ENCODE measurements at regions not wholly inside any gene's neighbourhood (a gene's known extent, or its start where the extent isn't known, plus 50 kb on each side); places are given as distances from the start of the nearest gene placed in this dataset.

DNA sequence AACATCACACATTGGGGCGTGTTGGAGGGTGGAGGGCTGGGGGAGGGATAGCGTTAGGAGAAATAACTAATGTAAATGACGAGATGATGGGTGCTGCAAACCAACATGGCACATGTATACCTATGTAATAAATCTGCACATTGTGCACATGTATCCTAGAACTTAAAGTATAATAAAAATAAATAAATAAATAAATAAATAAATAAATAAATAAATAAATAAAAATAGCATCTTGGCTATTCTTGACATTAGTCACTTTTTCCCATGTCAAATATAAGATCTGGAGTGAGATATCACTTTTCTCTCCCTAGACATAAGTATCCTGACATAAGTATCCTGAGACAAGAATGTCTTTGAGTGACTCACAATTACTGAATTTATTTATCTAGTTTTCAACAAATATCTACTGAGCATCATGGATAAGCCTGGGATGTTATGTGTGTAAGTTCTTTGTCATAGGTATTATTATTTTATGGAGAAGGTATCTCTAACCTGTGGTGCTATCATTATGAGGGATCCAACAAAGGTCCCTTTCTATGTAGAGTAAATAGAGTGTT lies 691.3 kb downstream of the SORCS1 start:
- no peak for DNase-seq (ENCODE audit: low read depth in 4 of 4, low spot score in 2 of 4)

DNA sequence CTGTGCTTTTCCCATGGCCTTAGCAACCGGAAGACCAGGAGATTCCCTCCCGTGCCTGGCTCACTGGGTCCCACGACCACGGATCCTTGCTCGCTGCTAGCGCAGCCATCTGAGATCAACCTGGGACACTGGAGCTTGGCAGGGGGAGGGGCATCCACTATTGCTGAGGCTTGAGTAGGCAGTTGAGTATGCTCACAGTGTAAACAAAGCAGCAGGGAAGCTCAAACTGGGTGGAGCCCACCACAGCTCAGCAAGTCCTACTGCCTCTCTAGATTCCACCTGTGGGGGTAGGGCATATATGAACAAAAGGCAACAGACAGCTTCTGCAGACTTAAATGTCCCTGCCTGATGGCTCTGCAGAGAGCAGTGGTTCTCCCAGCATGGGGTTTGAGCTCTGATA lies 697.0 kb downstream of the SORCS1 start:
- no peak for DNase-seq (ENCODE audit: low read depth in 4 of 4, low spot score in 2 of 4)

DNA sequence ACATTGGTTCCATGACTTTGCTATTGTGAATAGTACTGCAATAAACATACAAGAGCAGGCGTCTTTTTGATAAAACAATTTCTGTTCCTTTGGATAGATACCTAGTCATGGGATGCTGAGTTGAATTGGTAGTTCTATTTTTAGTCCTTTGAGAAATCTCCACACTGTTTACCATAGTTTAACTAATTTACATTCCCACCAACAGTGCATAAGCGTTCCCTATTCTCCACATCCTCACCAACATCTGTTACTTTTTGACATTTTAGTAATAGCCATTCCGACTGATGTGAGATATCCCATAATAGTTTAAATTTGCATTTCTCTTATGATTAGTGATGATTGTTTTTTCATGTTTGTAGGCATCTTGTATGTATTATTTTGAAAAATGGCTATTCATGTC lies 707.0 kb downstream of the SORCS1 start:
- no peak for DNase-seq (ENCODE audit: low read depth in 4 of 4, low spot score in 2 of 4)

DNA sequence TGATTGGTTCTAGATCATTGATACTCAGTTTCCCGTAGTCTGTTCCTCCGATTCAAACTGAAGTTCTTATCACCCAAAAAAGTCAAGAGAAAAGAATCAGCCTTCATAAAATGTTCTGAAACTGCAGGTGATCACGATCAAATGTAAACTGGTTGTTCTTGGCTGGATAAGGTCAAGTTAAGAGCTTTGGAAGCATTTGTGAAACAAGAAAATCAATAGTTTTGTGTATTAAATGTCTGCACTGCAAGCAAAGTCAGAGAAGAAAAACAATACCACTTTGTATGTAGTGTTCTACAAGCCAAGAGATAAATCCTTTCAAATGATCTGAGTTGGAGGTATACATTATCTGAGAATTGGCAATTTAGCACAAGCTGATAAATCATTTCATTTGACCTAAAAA lies 710.3 kb downstream of the SORCS1 start:
- DNase-seq (ENCODE audit: low read depth in 4 of 4, low spot score in 2 of 4) = no peak

DNA sequence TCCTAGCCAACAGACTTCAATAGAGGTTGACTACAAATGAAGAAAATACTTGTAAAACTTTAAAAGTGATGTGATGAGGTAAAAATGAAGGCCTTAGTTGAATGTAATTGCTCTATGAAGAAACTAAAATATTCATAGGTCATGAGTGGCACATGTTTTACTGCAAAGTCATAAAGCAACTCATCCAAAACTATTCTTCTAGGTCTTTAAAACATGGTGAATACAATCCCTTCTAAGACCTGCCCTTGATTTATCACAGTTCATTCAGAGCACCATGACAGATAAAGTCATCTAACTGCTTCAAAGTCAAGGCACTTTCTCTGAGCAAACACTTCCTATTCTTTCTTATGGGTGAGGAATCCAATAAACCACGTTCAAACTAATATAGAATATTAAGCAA lies 713.5 kb downstream of the SORCS1 start:
- no peak for DNase-seq (ENCODE audit: low read depth in 4 of 4, low spot score in 2 of 4)

DNA sequence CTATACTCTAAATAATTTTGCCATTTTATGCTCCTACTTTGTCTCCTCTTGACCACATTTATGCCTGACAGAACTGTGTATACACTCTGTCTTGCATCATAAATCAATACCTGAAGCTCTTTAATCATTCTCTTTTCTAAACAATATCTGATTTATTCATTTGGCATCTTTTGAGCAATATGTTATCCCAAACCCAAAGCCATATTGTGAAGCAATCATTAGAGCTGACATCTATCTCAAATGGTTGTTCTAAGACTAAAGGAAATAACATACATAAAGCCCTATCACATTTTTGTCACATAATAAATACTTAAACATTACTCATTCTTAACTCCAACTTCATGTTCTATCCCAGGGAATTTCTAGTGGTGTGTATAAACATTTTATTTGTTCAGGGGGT lies 717.6 kb downstream of the SORCS1 start:
- no peak for DNase-seq (ENCODE audit: low read depth in 4 of 4, low spot score in 2 of 4)

DNA sequence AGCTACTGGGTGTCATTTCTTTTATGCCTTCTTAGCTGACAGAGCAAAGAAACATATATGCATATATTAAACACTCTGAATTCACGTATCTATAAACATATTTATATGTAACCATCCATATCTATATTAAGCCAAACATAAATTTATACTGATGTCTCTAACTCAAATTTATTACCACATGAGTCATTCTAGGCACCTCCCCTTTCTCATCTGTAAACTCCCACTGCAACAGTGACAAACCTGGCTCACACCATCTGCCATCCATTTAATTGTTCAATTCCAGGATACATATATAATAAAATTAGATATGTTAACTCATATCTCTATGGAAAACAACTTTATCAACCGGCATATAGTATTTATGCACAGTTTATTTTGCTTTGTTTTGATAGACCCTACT lies 722.3 kb downstream of the SORCS1 start:
- no peak for DNase-seq (ENCODE audit: low read depth in 4 of 4, low spot score in 2 of 4)

DNA sequence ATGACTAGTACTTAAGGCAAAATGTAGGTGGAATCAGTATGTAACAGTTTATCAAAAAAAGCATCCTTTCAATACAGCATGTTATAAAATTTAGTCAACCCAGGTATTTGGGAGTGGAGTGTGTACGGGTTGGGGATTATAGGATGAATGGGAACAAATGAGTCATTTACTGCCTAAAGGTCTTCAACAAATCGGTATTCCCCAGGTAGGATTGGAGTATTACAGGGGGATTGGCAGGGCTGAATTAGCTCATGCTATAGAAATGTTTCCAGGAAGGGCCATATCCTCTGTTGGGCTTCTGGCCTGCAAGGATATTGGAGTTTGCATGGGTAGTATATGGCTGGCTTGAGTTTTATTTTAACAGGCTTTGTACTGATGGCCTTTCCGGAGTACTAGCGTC lies 723.7 kb downstream of the SORCS1 start:
- DNase-seq (ENCODE audit: low read depth in 4 of 4, low spot score in 2 of 4) = no peak

DNA sequence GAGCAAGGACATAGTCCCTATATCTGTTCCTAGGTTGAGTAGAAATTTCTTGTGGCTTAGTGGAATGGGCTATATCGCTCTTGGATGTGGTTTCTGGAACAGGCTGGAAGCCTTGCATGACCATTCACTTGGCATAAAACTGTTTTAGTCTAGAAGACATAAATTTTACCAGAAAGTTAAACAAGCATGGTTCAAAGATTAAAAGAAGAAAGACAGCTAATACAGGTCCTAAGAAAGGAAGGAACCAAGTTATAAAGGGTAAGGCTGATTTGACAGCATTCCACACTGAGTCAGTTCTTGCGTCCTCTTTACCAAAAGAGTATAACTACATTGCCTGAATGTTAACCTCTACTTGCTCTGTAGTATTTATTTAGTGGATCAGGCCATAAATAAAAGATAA lies 724.2 kb downstream of the SORCS1 start:
- DNase-seq (ENCODE audit: low read depth in 4 of 4, low spot score in 2 of 4) = no peak

DNA sequence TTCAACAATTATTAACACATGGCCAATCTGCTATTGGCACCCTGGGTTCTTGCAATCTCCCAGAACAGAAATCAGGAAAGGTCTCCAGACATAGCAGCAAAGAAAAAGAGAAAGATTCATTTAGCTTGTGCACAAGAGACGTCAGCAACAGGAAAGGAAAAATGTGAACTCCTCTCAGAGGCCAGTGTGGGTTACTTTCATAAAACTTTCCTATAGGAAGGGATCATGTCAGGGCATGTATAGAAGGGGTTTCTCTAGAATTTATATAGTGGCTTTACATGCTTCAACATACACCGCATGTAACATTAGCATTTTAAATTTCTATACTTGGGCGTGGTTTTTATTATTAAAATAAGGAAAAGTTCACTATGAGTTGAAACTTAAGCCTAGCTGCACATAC lies 725.1 kb downstream of the SORCS1 start:
- DNase-seq (ENCODE audit: low read depth in 4 of 4, low spot score in 2 of 4) = no peak

DNA sequence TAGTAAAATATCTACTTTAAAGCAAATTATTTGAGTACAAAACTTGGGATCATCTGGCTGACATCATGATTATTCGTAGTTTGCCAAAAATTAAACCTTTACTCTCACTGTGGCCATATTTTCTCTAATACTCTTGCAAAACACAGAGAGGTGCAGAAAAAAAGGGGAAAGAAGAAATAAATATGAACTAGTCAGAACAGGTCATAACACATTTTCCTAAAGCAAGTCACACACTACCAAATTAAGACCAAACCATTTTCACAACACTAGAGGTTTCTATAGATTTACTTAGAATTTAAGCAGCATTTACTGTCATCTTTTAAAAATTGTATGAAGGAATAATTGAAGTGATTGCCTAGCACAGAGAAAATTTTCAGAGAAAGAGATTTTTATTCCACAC lies 726.1 kb downstream of the SORCS1 start:
- no peak for DNase-seq (ENCODE audit: low read depth in 4 of 4, low spot score in 2 of 4)

DNA sequence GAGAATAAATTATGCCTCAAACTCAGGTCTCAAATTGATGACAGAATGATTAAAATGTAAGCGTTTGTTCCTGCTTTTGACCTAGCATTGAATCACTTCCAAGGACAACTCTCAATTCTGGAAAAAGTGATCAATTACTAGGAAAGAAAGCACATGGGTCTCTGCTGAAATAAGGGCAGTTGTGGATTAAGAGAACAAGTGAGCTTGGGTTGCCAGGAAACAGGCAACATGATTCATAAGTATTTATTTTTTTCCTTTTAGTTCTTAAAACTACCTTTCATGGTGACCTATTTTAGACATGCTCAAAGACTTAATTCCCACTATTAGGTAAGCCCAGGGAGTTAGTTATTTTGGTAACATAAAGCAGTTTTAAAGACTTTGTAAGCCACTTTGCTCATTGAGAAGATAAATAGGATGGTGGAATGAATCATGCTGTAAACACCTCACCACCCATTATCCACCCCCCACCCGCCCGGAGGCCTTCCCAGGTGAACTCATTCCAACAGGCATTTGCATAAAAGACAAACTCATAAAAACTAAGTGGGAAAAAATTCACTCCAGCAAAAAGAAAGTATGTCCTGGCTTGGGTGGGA lies 728.3 kb downstream of the SORCS1 start:
- DNase-seq (ENCODE audit: low read depth in 4 of 4, low spot score in 2 of 4) = no peak

DNA sequence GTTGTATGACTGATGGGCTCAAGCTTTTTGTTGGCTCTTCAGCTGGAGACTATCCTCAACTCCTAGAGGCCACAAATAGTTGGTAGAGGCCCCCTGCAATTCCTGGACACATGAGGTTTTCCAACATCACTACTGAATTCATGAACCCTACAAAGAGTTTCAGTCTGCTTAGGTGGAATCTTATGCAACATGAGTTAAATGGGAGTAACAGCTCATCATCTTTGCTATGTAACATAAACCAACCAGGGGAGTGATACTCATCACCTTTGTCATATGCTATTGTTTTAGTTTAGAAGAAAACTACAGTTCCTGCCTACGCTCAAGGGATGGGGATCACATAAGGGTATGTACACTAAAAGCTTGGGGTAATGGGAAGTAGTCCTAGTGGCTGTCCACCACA lies 729.4 kb downstream of the SORCS1 start:
- no peak for DNase-seq (ENCODE audit: low read depth in 4 of 4, low spot score in 2 of 4)

DNA sequence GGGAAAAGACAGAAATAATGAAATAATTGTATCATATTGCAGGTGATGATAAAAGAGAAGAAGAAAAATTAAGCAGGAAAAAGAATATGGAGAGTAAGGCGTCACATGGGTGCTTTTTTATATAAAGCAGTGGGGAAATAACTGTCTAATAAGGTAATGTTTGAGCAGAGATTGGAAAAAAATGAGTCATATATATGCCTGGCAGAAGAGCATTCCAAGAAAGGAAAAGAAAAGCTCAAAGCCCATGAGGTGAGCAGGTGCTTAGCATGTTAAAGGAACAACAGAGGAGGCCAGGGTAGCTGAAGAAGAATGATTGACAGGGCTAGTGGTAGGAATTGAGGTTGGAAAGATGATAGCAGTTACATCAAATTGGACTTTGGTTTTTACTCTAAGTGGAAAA lies 739.5 kb downstream of the SORCS1 start:
- DNase-seq (ENCODE audit: low read depth in 4 of 4, low spot score in 2 of 4) = no peak

DNA sequence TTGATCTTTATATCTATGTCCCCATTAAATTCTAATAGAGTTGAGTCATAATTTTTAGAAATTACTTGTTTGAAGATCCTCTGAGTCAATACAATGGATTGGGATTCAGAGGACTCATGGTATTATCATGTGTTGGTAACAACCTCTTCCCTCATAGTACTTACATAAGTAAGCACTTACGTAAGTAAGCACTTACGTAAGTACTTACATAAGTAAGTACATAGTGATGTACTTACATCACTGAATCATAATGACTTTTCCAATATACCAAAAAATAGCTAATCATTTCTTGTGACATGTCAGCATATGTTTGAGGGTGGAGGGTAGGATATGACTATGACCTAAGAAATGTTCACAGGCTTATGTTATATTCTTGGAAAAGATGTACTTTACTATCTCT lies 740.5 kb downstream of the SORCS1 start:
- no peak for DNase-seq (ENCODE audit: low read depth in 4 of 4, low spot score in 2 of 4)

DNA sequence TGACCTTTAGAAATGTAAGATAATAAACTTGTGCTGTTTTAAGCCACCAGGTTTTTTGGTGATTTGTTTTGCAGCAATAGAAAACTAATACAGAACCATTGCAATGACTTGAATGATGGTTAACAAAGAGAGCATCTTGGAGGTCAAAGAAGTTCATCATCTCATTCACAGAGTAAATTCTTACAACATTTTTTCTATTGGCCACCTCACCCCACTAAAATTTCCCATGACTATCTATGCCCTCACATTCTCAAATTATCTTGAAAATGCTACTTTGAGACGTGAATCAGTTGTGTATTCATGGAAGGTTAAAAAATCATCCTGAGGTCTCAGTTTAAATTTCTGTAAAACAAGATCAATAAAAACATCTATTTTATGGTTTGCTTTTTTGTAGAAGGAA lies 754.2 kb downstream of the SORCS1 start:
- no peak for DNase-seq (ENCODE audit: low read depth in 4 of 4, low spot score in 2 of 4)

DNA sequence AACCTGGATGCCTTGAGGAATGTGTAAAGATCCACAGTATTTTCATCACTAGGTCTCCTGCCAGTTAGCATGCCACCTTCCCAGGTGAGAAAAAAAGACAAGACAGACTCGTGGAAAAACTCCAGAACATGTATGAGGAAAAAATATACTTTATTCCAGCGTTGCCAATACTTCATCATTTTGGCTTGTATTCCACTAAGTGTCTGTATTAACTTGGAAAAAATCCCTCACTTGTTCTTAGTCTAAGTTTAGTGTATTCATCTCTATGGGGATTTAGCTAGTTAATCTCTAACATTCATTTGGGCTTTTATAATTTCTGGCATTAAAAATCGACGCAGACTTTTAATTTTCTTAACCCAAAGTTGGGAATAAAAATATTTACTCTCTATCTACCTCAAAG lies 759.4 kb downstream of the SORCS1 start:
- DNase-seq (ENCODE audit: low read depth in 4 of 4, low spot score in 2 of 4) = no peak

DNA sequence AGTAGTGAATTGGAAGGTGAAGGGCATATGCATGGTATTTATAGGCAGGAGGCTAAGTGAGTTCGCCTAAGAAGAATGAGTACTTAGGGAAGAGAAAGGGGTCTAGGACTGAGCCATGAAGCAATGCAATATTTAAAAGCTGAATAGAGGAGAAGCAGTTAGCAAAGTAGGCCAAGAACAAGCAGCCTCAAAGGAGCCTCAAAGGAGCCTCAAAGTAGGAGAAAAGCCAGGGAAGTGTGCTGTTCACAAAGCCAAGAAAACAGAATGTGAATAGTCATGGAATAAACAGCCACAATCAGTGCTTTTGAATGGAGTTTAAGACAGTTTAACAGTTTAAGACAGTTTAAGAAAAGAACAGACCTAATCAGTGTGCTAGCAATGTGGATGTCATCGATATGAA lies 762.0 kb downstream of the SORCS1 start:
- no peak for DNase-seq (ENCODE audit: low read depth in 4 of 4, low spot score in 2 of 4)

DNA sequence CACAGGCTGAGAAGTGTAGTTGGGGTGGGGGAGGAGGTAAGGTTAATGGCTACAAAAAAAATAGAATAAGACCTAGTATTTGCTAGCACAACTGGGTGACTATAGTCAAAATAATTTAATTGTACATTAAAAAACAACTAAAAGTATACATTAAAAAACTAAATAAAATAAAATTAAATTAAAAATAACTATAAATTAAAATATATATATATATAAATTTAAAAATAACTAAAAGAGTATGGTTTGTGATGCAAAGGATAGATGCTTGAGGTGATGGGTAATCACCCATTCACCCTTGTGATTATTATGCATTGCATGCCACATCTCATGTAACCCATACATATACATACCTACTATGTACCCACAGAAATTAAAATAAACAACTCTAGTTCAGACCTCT lies 762.5 kb downstream of the SORCS1 start:
- DNase-seq (ENCODE audit: low read depth in 4 of 4, low spot score in 2 of 4) = no peak

DNA sequence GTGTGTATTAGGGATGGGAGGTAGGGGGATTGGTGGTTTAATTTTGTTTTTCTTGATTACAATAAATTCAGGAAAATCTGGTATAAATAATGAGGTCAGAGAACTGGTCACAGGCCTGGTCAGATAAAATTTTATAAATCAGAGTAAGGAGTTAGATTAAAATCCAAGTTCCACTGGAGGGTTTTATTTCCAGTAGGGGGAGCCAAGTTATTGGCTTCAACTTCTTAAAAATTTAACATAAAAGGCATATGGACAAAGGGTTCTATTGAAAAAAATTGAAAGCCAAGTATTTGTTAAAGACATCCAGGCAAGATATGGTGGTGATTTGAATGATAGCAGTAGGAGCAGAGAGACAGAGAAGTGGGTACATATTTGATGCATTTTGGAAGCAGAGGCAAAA lies 763.3 kb downstream of the SORCS1 start:
- no peak for DNase-seq (ENCODE audit: low read depth in 4 of 4, low spot score in 2 of 4)

DNA sequence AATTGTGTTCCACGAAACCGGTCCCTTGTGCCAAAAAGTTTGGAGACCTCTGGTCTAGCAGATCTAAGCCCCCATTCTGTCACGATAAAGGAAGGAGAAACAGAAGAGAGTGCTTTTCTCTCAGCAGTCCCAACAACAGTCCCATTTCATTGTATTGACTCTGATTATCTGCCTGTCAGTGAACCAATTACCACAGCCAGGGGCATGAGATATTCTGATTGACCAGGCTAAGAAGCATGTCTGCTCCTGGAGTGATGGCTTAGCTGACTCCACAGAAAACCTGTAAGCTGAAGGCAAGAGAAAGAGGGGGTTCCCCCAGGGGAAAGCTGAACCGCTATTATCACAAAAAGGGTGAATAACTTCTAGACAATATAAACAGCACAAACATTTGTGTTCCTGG lies 765.4 kb downstream of the SORCS1 start:
- DNase-seq (ENCODE audit: low read depth in 4 of 4, low spot score in 2 of 4) = no peak

DNA sequence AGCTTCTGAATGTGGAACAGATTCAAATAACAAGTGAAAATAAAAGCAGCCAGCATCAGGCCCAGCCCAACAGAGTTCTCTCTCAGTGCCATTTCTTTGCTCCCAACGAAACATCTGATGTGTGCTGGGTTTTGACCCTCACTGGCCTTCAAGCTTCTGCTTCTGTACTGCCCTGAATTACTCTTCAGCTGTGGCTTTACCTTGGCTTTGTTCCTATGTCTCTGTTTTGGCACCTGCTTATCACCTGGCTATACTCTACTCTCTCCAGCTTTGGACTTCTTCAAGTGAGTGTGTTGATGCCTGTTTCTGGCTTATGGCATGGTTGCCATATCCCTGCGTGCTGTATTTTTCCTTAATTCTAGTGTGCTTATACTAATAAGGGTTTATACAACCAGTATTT lies 768.3 kb downstream of the SORCS1 start:
- no peak for DNase-seq (ENCODE audit: low read depth in 4 of 4, low spot score in 2 of 4)

DNA sequence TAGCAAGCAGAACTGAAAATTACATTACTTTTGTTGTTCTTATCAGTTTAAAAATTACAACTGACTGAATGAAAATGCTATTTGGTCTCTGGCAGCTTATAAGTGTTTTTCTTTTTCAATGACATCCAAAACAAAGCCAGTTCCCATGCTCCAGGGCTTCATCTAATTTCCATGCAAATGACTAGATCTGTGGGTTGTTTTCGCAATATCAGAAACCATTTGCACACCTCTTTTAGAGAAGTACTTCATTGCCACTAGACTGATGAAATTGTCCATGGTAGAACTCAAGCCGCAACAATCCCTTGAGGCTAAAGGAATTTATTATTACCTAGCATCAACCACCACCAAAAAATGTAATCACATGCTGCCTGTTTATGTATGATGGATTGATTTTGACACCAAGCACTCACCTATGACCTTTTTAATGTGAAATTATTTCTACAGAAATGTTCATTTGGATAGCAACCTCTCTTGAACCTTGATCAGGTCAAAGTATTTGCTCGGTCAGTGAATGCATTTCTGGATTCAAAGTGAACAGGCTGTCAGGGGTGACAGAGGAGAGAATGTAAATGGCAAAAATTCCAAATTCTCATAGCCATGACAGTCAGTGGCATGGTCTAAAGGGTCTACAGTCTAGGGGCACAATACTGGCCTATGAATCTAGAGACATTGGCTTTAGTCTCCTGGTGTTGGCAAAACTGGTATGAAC lies 769.3 kb downstream of the SORCS1 start:
- no peak for DNase-seq (ENCODE audit: low read depth in 4 of 4, low spot score in 2 of 4)
